ENCODE measurements at regions not wholly inside any gene's neighbourhood (a gene's known extent, or its start where the extent isn't known, plus 50 kb on each side); places are given as distances from the start of the nearest gene placed in this dataset.

- no peak overlapping the region for H3K4me2 ChIP-seq (ENCODE audit: low read length)
- no peak overlapping the region for H3K27ac ChIP-seq (ENCODE audit: low read length)
- no peaks in the 10 kb centered on the region for H3K79me2 ChIP-seq (replicated peaks; ENCODE audit: insufficient read depth, low read length)
- H3K27me3 ChIP-seq (ENCODE audit: insufficient read depth, low read depth, low read length): no peaks in the 10 kb centered on the region
- no peak for TF ChIP-seq EP300 (conservative IDR thresholded peaks at IDR 0.05; ENCODE audit: poor library complexity, severe bottlenecking)
- no peak for TF ChIP-seq SMC3 (conservative IDR thresholded peaks at IDR 0.05; ENCODE audit: poor library complexity)
- TF ChIP-seq RAD21 (conservative IDR thresholded peaks at IDR 0.05): no peak
- TF ChIP-seq MXI1 (conservative IDR thresholded peaks at IDR 0.05; ENCODE audit: poor library complexity, severe bottlenecking): no peak
- TF ChIP-seq EZH2 (IDR thresholded peaks at IDR 0.05; ENCODE audit: borderline replicate concordance, insufficient read depth, low read length, poor library complexity, severe bottlenecking): no peak
- TF ChIP-seq POLR2AphosphoS5 (IDR thresholded peaks at IDR 0.05): no peak
- TF ChIP-seq REST (IDR thresholded peaks at IDR 0.05; ENCODE audit: borderline replicate concordance): no peak
- no peak for TF ChIP-seq CTCF (IDR thresholded peaks at IDR 0.05; ENCODE audit: poor library complexity, severe bottlenecking)
- no peak for TF ChIP-seq TAF1 (IDR thresholded peaks at IDR 0.05; ENCODE audit: low read depth)
- H3K9ac ChIP-seq (ENCODE audit: low read length): no peak overlapping the region
- H2AFZ ChIP-seq (ENCODE audit: low read depth, low read length): no peak overlapping the region
- H3F3A ChIP-seq (ENCODE audit: insufficient read depth, low read length, poor library complexity, severe bottlenecking): no peaks in the 10 kb centered on the region
- no peaks in the 10 kb centered on the region for H3K9me3 ChIP-seq (ENCODE audit: low read length)
- H3K36me3 ChIP-seq (ENCODE audit: insufficient read depth, low read length): no peaks in the 10 kb centered on the region
- no peaks in the 10 kb centered on the region for H4K20me1 ChIP-seq (ENCODE audit: insufficient read depth)
- no peak overlapping the region for H3K4me3 ChIP-seq (ENCODE audit: low read length)
- H3K9me2 ChIP-seq (ENCODE audit: insufficient read depth, low read length): no peaks in the 10 kb centered on the region
Measured at GRCh38 chr9:89770531-89771174, 165.8 kb downstream of the GADD45G start.

GRCh38 chr9:89771205-89771604 lies 166.4 kb downstream of the GADD45G start:
- Histone ChIP-seq H3K9ac (ENCODE audit: low read length) (no peak overlapping the region), H3K36me3 (ENCODE audit: insufficient read depth, low read length) (no peaks in the 10 kb centered on the region), H3K27me3 (ENCODE audit: insufficient read depth, low read depth, low read length) (no peaks in the 10 kb centered on the region), H3K9me3 (ENCODE audit: low read length) (no peaks in the 10 kb centered on the region), H4K20me1 (ENCODE audit: insufficient read depth) (no peaks in the 10 kb centered on the region), H3K4me2 (ENCODE audit: low read length) (no peak overlapping the region), H3K79me2 (replicated peaks; ENCODE audit: insufficient read depth, low read length) (no peaks in the 10 kb centered on the region), H3K4me3 (ENCODE audit: low read length) (no peak overlapping the region), H3F3A (ENCODE audit: insufficient read depth, low read length, poor library complexity, severe bottlenecking) (no peaks in the 10 kb centered on the region), H3K27ac (ENCODE audit: low read length) (no peak overlapping the region), H3K9me2 (ENCODE audit: insufficient read depth, low read length) (no peaks in the 10 kb centered on the region), H2AFZ (ENCODE audit: low read depth, low read length) (no peak overlapping the region)
- TF ChIP-seq EZH2 (IDR thresholded peaks at IDR 0.05; ENCODE audit: borderline replicate concordance, insufficient read depth, low read length, poor library complexity, severe bottlenecking) (no peak), MXI1 (conservative IDR thresholded peaks at IDR 0.05; ENCODE audit: poor library complexity, severe bottlenecking) (no peak), REST (IDR thresholded peaks at IDR 0.05; ENCODE audit: borderline replicate concordance) (no peak), SMC3 (conservative IDR thresholded peaks at IDR 0.05; ENCODE audit: poor library complexity) (no peak), CTCF (IDR thresholded peaks at IDR 0.05; ENCODE audit: poor library complexity, severe bottlenecking) (no peak), EP300 (conservative IDR thresholded peaks at IDR 0.05; ENCODE audit: poor library complexity, severe bottlenecking) (no peak), POLR2AphosphoS5 (IDR thresholded peaks at IDR 0.05) (no peak)
